Caco-2 (cell line): ENCODE measurements at regions not wholly inside any gene's neighbourhood (a gene's known extent, or its start where the extent isn't known, plus 50 kb on each side); places are given as distances from the start of the nearest gene placed in this dataset.

Experiments used
- BruUV-seq: library from RNA; stranded (reverse); fragments of 400-500 nt; replicated peaks from 2 replicates; lab custom pipeline; 2021; lab: Mats Ljungman, UMichigan
- CTCF ChIA-PET: fragments of 300-600 bp; sonication (Branson Sonifier 250); formaldehyde crosslinking; loops from one replicate; lab custom pipeline; 2022; ENCODE audit warnings: antibody characterized with exemption; lab: Charles Lee
- POLR2A ChIA-PET: fragments of 300-600 bp; sonication (Branson Sonifier 250); formaldehyde crosslinking; loops from one replicate; lab custom pipeline; 2022; ENCODE audit warnings: antibody characterized with exemption; lab: Charles Lee
- DNase-seq, 2 experiments: peaks; one replicate each; pipeline versions ENCODE4 v3.0.0 to v3.0.0-alpha.2; 2020 to 2022
- H3K27me3 ChIP-seq: replicated peaks from 2 replicates; pipeline ENCODE4 v1.6.0; 2011; ENCODE audit warnings: low read length; ENCODE audit not compliant: control insufficient read depth, insufficient read depth
- H3K36me3 ChIP-seq: 2 replicates; pipeline ENCODE4 v1.5.1; 2011; ENCODE audit warnings: low read length; ENCODE audit not compliant: control insufficient read depth, insufficient read depth
- H3K4me1 ChIP-seq: fragments of 250-450 bp; sonication (Bioruptor Pico); 2 replicates; pipeline ENCODE4 v1.5.1; 2020; ENCODE audit warnings: mild to moderate bottlenecking
- H3K4me3 ChIP-seq: 2 replicates; pipeline ENCODE4 v1.5.1; 2011; ENCODE audit warnings: low read depth, mild to moderate bottlenecking, control low read depth, low read length
- H3K9me3 ChIP-seq: fragments of 250-450 bp; sonication (Bioruptor Pico); 2 replicates; pipeline ENCODE4 v1.5.1; 2020; ENCODE audit warnings: mild to moderate bottlenecking, moderate library complexity
- H3K27ac Mint-ChIP-seq: one replicate; pipeline ENCODE4 v1.8.0; 2022; ENCODE audit warnings: mixed read lengths; ENCODE audit not compliant: unreplicated experiment
- H3K27me3 Mint-ChIP-seq: one replicate; pipeline ENCODE4 v1.8.0; 2022; ENCODE audit warnings: mixed read lengths; ENCODE audit not compliant: insufficient read depth, unreplicated experiment
- H3K36me3 Mint-ChIP-seq: one replicate; pipeline ENCODE4 v1.8.0; 2022; ENCODE audit warnings: mild to moderate bottlenecking, mixed read lengths; ENCODE audit not compliant: insufficient read depth, unreplicated experiment
- H3K4me1 Mint-ChIP-seq: one replicate; pipeline ENCODE4 v1.8.0; 2022; ENCODE audit warnings: low read depth, mixed read lengths; ENCODE audit not compliant: unreplicated experiment
- H3K4me3 Mint-ChIP-seq: one replicate; pipeline ENCODE4 v1.8.0; 2022; ENCODE audit warnings: mild to moderate bottlenecking, moderate library complexity, mixed read lengths; ENCODE audit not compliant: unreplicated experiment
- H3K9me3 Mint-ChIP-seq: one replicate; pipeline ENCODE4 v1.8.0; 2022; ENCODE audit warnings: mixed read lengths; ENCODE audit not compliant: unreplicated experiment
- intact Hi-C: fragments of 100-400 bp; cut with micrococcal nuclease; formaldehyde crosslinking; loops from one replicate; pipeline ENCODE4 v1.10.0; 2022; ENCODE audit not compliant: unreplicated experiment
- TF ChIP-seq, protein P1 (sequence below), 2 experiments: fragments of 200-600 bp in 1 of 2; IDR thresholded peaks; 1 replicate in 1 of 2; 2 replicates in 1 of 2; pipeline versions ENCODE4 v1.5.1 to v1.8.0; 2011 to 2022; ENCODE audit warnings: antibody characterized with exemption in 1 of 2, control low read depth in 1 of 2, inconsistent platforms in 1 of 2, low read depth in 1 of 2, low read length in 1 of 2, mild to moderate bottlenecking in 1 of 2, moderate library complexity in 1 of 2; ENCODE audit not compliant: insufficient read depth in 1 of 2, severe bottlenecking in 1 of 2, unreplicated experiment in 1 of 2

DNA sequence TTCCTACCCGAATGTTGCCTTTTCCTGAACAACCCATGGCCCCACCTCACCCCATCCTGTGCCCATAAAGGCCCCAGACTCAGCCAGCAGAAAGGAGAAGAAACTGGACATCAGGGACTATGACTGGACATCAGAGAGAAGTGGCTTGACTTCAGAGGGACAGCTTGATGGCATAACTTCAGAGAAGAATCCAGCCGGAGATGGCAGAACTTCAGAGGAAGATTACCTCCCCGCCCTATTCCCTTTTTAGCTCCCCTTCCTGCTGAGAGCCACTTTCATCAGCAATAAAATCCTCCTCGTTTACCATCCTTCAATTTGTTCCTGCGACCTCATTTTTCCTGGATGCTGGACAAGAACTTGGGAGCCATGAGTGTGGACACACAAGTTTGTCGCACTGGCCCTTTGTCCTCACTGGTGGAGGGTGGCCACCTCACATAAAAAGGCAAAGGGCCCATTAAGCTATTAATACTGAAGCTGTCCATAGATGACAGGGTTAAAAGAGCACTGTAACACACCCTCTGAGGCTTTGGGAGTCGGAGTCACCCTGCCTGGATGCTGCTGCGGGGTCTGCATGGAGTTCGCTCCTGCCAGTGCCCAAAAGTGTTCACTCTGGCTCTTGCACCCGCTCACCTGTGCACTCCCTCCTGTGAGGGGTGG, 260.4 kb downstream of the SLITRK1 start:
- TF ChIP-seq, protein P1, sequence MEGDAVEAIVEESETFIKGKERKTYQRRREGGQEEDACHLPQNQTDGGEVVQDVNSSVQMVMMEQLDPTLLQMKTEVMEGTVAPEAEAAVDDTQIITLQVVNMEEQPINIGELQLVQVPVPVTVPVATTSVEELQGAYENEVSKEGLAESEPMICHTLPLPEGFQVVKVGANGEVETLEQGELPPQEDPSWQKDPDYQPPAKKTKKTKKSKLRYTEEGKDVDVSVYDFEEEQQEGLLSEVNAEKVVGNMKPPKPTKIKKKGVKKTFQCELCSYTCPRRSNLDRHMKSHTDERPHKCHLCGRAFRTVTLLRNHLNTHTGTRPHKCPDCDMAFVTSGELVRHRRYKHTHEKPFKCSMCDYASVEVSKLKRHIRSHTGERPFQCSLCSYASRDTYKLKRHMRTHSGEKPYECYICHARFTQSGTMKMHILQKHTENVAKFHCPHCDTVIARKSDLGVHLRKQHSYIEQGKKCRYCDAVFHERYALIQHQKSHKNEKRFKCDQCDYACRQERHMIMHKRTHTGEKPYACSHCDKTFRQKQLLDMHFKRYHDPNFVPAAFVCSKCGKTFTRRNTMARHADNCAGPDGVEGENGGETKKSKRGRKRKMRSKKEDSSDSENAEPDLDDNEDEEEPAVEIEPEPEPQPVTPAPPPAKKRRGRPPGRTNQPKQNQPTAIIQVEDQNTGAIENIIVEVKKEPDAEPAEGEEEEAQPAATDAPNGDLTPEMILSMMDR (IDR thresholded peaks at IDR 0.05; ENCODE audit: insufficient read depth in 1 of 2, low read depth in 1 of 2, low read length in 1 of 2, severe bottlenecking in 1 of 2, unreplicated experiment in 1 of 2) = no peak
- Histone ChIP-seq H3K4me1 (no peaks in the 10 kb centered on the region), H3K4me3 (no peak overlapping the region), H3K9me3 (no peaks in the 10 kb centered on the region; the same call in 1 of the 2 replicates), H3K27me3 (no peaks in the 10 kb centered on the region), H3K36me3 (no peaks in the 10 kb centered on the region)
- no peaks in the 10 kb centered on the region for H3K4me1 Mint-ChIP-seq
- ChIA-PET POLR2A (no interaction called here), CTCF (no interaction called here)
- H3K36me3 Mint-ChIP-seq = no peaks in the 10 kb centered on the region
- no peak for DNase-seq
- no peak overlapping the region for H3K27ac Mint-ChIP-seq
- no peaks in the 10 kb centered on the region for H3K27me3 Mint-ChIP-seq
- intact Hi-C loops = no loop called here
- no TSS peak for BruUV-seq
- H3K9me3 Mint-ChIP-seq = no peaks in the 10 kb centered on the region
- H3K4me3 Mint-ChIP-seq = no peak overlapping the region

DNA sequence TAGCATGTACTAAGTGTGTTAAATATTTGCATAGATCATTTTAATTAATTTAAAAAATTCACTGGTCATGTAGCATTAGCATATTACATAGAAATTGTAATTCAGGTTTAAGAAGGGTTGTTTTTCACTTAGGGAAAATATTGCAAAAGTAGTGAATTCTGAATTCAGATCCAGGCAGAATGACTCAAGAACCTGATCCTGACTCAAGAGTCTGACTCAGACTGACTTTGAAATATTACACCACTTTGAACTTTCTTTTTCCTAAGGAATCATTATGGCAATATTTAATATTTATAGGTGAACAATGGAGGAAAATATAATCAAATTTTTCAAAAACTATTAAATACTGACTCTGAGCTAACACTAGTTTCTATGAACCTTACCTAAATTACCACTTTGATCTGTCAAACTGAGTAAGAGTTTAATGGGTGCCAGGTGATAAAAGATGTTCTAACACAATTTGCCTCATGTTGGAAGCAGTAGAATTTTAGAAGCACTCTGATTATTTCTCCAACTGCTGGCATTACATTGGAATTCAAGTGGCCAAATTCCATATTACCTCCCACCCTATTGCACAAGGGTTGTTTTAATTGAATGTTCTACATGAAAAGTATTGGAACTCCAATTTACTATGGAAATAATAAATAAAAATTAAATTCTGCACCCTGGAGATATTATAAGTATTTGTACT, 261.6 kb downstream of the SLITRK1 start:
- H3K27me3 Mint-ChIP-seq = no peaks in the 10 kb centered on the region
- ChIA-PET POLR2A (no interaction called here), CTCF (no interaction called here)
- H3K4me1 Mint-ChIP-seq = no peaks in the 10 kb centered on the region
- Histone ChIP-seq H3K9me3 (no peaks in the 10 kb centered on the region; the same call in 1 of the 2 replicates), H3K4me3 (no peak overlapping the region), H3K4me1 (no peaks in the 10 kb centered on the region), H3K27me3 (no peaks in the 10 kb centered on the region), H3K36me3 (no peaks in the 10 kb centered on the region)
- TF ChIP-seq, protein P1 (IDR thresholded peaks at IDR 0.05; ENCODE audit: insufficient read depth in 1 of 2, low read depth in 1 of 2, low read length in 1 of 2, severe bottlenecking in 1 of 2, unreplicated experiment in 1 of 2) = no peak
- no peak overlapping the region for H3K27ac Mint-ChIP-seq
- BruUV-seq = no TSS peak
- no peak for DNase-seq
- intact Hi-C loops = no loop called here
- H3K9me3 Mint-ChIP-seq = no peaks in the 10 kb centered on the region
- H3K4me3 Mint-ChIP-seq = no peak overlapping the region
- H3K36me3 Mint-ChIP-seq = no peaks in the 10 kb centered on the region

DNA sequence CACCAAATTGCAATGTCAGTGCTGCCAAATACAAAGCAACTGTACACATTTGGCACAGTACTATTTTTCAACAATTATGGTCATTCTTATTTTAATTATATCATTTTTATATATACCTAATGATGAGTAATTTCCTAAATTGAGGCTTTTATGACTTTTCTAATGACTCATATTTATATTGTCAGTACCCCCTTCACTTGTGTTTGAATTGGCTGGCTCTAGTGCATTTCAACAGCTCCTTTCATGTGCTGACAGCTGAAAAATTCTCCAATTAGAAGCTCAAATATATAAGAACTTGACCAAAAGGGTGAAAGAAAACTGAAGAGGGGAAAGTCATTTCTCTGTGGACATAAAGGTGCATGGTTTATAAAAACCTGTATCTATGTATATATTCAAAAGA, 263.3 kb downstream of the SLITRK1 start:
- ChIA-PET CTCF (no interaction called here), POLR2A (no interaction called here)
- Mint-ChIP-seq H3K27ac (no peak overlapping the region), H3K4me1 (no peaks in the 10 kb centered on the region), H3K27me3 (no peaks in the 10 kb centered on the region), H3K36me3 (no peaks in the 10 kb centered on the region), H3K9me3 (no peaks in the 10 kb centered on the region), H3K4me3 (no peak overlapping the region)
- Histone ChIP-seq H3K9me3 (no peaks in the 10 kb centered on the region; the same call in 1 of the 2 replicates), H3K36me3 (no peaks in the 10 kb centered on the region), H3K27me3 (no peaks in the 10 kb centered on the region), H3K4me1 (no peaks in the 10 kb centered on the region), H3K4me3 (no peak overlapping the region)
- BruUV-seq = no TSS peak
- TF ChIP-seq, protein P1 (IDR thresholded peaks at IDR 0.05; ENCODE audit: insufficient read depth in 1 of 2, low read depth in 1 of 2, low read length in 1 of 2, severe bottlenecking in 1 of 2, unreplicated experiment in 1 of 2) = no peak
- DNase-seq = no peak
- intact Hi-C loops = no loop called here
